Dedifferentiated amniotic fluid mesenchymal stem cell (primary cell): ENCODE measurements at regions not wholly inside any gene's neighbourhood (a gene's known extent, or its start where the extent isn't known, plus 50 kb on each side); places are given as distances from the start of the nearest gene placed in this dataset.

Experiments
- DNase-seq: peaks from one replicate; pipeline ENCODE4 v3.0.0-alpha.2; 2016; ENCODE audit errors: extremely low spot score

DNA sequence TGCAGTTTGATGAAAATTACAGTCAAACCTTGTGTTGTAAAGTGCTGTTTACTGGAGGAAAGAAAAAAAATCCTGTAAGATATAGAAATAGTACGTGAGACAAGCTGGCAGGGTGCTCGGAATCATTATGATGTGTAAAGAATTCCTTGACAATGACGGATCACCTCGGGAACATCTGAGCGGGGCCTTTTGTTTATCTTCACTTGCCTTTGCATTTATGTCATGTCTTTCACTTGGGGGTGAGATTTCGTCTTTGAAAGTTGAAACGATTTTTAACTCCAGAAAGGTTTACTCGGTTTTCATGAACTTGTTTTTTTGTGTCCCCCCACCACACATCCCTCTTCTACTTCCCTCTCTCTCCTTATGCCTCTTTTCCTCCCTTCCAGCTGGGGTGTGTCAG is 128.3 kb upstream of the VEPH1 start:
- no peak for DNase-seq

DNA sequence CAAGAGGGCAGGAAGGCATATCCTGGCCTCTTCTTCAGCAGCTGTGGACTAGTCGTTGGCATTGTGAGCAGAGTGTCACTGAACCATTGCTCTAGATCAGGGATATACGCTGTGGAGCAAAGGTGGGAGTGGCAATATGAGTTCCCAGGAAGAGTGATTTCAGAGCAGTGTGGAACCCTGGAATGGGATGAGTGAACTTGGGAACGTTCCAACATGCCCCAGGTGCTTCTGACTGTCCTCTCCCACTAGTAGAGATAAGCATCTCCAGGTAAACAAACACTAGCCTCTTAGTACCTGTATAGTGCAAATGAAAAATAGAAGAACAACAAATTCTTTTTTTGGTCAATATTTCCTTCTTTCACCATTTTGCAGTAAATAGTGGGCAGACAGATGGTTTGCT is 123.6 kb upstream of the VEPH1 start:
- no peak for DNase-seq

DNA sequence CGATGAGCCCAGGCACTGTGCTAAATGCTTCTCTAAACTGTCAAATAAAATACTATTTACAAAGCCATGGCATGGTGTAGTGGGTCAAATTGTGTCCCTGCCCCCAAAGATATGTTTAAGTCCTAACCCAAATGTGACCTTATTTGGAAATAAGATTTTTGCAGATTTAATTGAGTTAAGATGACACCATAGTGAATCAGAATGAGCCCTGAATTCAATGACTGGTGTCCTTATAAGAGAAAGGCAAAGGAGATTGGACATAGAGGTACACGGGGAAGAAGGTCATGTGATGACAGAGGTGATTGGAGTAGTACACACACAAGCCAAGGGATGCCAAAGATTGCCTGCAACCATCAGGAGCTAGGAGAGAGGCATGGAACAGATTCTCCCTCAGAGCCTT is 121.6 kb upstream of the VEPH1 start:
- DNase-seq = no peak

DNA sequence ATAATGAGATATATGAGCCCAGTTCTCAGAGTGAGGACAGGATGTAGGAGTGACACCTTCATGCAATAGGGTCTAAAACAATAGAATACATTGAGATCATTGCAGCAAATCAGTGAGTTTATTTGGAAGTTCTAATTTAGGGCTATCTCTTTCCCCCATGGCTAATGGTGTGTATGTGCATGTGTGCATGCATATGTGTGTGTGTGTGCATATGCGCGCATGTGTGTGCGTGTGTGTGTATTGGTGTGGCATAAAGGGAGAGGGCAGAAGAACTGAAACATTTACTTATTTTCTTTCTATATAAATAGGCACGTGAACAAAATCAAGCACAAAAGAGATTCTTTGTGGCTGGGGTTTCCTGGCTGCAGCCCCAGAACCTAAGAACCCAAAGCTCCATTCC is 115.7 kb upstream of the VEPH1 start:
- no peak for DNase-seq

DNA sequence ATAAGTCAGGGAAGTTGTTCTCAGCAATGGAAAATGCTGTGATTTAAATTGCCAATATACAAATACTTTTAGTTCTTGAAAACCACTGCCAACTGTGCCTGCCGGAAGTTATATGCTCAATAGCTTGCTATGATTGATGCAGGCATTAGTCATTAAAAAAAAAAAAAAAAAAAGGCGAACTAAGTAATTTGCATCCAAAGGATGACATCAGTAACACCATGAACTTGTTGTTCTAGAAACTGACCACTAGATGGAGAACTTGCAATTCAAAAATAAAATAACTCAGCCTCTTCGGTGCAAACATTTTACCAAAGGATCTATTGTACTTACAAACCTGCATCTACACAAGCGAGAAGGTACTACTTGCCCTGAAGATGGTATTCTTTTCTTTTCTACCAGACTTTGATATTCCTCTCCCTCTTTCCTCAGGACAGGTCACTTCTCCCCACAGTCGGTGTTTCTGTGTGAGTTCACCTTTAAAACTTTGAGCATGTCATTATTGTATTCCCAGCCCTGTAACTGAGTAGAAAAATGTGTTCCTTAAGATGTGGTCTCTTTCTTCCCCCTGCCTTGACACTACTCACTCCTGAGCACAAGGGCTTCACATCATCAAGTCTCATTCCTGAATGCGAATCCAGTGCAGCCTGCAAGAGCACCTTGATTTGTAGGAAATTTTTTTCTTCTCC is 115.0 kb upstream of the VEPH1 start:
- DNase-seq = peak; percentile 86

DNA sequence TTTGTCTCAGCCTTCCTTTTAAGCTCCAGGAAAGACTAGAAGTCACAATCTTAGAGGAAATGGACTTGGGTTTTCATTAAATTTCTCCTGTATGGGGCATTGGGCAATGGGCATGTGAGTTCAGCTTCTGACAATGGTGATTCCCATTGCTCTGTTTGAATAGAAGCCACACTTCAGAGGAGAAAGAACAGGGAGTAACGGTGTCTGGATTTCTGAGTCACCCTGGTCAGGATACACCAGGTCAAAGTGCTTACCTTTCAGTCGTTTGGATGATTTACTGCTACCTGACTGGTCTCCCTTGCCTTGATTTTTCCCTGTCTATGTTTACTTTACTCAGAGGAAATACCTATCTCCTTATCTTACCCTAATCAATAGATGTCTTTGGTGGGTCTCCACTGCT is 111.7 kb upstream of the VEPH1 start:
- DNase-seq = no peak

DNA sequence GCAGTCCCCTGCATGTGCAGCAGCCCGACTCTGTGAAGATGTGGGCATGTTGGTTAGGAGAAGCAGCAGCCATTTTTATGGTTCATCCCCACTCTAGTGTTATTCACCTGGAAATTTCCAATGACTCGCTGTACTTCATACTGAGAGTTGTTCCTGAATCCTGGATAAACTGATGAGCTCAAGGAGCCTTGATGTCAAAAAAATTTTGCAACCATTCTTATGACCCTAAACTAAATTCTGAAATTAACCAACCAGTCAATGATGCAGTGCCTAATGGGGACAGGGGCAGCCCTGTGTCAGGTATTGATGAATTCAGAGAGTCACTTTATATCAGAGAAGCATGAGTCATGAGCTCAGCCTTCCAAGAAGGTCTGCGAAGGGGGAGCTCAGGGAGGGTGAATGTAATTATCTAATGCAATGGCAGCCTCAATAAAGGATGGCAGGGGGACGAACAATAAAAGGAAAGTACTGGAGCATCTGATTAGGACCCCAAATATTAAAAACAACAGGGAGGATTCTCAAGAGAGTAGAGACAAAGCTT is 108.4 kb upstream of the VEPH1 start:
- DNase-seq = no peak

DNA sequence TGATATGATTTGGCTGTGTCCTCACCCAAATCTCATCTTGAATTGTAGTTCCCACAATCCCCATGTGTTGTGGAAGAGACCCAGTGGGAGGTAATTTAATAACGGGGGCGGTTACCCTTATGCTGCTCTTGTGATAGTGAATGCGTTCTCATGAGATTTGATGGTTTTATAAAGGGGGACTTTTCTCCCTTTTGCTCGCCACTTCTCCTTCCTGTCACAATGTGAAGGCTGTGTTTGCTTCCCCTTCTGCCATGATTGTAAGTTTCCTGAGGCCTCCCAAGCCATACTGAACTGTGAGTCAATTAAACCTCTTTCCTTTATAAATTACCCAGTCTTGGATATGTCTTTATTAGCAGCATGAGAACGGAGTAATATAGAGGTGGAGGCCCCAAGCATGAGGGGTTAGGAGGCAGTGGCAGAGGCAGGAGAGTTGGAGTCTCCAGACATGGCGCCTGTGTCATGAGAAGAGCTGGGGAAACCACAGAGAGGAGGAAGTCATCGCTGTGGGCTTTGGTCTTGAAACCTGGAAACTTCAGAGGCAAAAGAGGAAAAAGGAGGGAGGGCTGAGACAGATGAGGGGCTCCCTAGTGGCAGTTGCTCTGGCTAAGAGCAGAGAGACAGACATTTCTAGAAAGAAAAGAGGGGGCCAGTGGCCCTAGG is 107.8 kb upstream of the VEPH1 start:
- no peak for DNase-seq

DNA sequence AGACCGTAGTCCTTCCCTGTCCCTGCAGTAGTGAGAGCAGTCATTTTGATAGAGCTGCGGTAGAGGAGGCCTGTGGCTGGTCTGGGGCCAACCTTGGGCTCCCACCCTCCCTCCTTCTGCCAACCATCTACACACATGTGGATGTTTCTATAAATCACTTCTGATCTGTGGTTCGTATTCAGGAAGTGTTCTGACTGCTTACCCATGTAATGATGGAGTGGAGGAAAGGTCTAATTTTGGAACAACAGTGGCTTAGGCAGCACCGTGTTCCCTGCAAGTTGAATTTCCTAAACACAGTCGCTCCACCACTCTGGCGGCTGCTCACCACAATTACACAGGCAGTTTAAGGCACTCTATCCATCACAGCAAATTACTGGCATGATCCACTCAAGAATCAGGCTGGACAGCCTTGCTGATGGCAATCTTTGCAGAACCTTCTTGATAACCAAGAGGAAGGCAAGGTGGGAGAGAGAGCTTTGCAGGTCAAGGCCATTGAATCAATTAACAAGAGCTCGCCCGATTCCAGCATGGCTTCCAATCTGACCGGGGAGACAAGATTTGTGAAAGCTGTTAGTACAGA is 104.7 kb upstream of the VEPH1 start:
- DNase-seq = no peak

DNA sequence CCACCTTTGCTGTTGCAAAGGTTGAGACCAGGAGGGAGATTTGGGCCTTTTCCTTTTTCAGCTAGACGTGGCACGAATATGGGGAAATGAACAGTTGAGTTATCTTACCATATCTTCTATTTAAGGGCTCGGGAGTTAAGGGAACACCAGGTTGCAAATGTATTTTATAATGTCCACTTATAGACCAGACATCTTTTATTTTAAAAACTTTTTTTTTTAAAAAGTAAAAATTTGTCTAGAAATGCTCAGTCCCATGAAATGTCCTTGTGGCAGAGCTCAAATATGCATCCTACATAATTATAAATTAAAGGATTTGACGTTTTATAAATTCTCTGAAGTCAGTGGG is 103.6 kb upstream of the VEPH1 start:
- no peak for DNase-seq

DNA sequence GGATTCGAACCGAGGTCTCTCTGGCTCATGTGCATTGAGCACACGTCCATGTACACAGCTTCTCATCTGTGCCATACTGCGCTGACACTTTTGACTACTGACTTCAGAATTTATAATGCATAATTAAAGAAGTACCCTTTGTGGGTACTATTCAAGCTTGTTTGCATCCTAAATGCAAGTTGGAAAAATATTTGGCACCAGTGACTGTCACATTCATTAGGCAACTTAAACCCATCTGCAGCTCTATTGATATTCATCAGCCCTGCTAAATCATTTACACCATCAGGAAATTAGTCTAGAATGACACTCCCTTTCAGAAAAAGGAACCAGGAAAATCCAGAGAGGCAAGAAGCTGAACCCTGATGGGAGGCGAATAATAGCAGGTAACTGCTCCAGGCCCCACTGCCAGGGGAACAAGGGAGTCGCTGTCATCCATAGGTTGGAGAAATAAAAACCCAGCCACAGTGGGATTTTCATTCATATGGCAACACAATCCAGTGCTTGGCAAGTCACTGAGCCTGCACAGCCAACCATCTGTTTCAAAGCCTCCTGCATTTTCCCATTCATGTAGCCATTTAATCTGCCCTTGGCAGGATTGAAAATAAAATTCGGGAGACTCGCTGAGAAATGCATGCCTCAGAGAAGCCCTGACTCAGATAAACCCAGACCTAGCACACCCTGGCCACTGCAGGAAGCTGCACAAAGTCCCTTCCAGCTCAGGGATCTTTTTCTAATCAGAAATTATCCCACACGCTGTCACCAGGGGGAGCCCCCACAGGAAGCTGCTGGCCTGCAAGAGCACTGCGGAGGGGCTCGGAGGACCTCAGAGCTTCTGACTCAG is 103.0 kb upstream of the VEPH1 start:
- DNase-seq = peak; percentile 71

DNA sequence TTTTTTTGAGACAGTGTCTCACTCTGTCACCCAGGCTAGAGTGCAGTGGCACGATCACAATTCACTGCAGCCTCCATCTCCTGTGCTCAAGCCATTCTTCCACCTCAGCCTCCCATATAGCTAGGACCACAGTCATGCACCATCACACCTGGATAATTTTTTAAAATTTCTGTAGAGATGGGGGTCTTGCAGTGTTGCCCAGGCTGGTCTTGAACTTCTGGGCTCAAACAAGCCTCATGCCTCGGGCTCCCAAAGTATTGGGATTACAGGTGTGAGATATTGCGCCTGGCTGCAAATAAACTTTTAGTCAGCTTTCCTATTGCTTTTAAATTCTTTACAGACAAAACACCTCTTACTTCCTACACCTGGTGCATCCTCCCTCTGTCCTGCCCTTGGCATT is 102.1 kb upstream of the VEPH1 start:
- DNase-seq = no peak

DNA sequence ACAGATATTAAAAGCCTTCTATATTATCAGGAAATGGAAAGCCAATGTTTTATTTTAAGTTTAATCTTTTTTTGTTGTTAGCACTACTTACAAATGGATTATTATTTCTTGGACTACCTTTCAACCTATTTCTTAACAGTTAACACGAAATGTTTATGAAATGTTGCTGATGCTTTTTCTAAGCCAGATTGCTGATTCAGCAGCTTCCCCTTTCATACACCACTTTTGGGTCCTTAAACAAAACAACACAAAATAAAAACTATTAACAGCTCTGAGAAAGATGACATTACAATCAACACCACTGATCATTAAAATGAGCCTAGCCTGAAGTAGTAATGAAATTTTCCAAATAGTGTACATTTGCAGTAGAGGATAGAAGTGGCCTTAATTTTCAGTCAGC is 99.2 kb upstream of the VEPH1 start:
- no peak for DNase-seq

DNA sequence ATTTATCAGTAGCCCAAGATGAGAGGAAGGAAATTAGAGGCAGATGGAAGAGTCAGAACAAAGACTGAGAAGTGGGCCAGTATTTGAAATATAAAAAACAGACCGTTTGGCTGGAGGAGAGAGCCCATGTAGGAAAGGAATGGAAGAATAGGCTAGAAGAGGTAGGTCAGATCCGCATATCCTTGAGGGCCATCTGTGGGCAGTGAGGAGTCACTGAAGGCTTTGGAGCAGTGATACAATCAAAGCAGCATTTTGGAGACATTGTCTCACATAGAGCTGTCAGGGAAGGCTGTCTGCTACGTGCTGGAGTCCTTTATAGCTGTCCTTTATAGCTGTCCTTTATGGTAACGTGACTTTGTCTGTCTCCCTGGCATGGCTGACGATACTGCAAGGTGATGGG is 92.0 kb upstream of the VEPH1 start:
- DNase-seq = no peak

DNA sequence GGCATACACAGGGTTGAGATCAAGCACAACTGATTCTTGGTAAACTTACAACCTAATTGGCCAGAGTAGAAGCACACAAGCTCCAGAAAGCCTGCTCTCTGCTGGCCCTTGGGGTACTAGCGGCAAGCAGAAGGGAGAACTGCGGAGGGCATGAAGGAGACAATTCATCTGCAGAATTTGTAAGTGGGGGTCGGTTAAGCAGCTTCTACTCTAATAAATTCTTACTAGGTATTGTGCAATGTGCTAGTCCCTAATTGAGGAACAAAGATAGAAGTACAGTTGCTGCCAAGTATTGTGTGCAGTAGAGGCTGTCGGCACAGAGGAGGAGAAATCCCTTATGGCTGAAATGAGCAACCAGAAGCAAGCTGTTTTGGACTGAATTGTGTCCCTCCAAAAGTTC is 91.2 kb upstream of the VEPH1 start:
- DNase-seq = no peak

DNA sequence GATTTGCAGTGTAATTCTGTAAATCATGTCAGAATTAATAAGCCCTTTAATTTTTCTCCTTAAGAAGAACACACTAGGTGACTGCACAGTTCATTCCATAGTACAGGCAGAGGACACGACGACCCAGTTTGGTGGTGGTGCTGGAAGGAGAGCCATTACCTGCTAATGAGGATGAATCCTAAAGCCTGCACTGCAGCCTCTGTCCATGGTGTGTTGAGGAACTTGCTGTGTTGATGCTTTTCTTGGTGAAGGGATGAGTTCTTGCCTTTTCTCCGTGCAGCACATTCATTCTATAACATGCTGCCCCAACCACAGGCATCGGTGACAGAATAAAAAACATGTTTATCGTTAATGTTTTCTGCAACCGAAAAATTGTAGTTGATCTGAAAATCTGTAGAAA is 89.6 kb upstream of the VEPH1 start:
- DNase-seq = no peak

DNA sequence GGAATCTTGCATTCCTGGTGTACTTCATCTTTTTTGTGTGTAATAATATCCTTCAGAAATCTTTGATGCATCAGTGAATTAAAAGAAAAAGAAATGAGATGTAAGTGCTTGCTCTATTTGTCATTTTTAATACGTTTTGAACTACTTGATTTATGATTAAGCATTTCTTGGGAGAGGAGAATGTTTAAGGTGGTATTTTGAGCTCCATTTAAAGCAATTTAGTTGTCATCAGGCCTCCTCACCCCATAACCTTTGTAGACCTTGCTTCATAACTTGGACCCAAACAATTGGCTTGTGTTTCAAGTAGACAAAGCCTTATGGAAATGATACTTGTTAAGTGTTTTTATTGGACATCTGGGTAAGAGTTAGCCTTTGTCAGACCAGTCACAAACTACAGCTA is 87.1 kb upstream of the VEPH1 start:
- DNase-seq = no peak

DNA sequence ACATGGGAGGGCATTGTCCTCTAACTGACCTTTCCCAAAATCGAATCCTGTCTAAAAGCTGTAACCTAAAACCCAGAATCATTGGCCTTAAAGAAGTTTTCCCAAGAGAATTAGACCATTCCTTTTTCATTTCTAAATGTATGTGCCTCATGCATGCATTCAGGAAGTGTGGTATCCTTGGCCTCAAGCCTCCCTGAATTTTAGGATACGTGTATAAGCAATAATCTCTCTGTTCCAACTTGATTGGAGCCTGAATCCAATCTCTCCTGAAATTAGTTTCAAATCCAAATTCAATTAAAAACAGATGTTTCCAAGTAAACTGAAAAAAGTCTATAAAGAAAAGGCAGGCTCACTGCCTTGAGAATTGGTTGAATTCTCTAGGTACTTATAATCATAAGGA is 86.0 kb upstream of the VEPH1 start:
- peak; percentile 23 for DNase-seq

DNA sequence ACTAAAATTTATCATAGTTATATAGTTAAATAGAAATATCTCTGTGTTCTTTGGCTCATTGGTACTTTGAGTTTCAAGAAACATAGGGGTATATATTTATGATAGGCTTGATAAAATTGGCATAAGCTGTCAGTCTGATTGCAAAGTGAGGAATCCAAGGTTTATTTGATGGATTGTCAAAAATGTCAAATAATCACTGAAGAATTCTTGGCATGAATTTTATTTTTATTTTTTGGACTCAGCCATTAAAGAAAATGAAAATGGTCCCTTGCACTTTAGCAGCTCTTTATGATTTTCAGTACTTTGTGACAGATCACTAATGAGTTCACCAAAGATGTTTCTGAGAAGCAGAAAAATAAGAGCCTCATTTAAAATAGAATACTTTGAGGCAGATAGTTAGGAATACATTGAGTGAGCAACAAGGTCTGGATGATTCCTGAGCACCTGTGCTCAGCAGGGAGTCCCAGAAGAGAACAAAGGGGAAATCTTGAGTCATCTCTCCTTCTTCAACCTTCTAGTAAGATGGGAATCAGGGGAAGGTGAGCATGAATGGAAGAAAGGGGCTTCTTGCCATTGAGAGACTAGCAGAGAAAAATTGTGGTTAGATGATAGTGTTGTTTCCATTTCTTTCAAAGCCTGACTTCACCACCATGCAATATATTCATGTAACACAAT is 85.3 kb upstream of the VEPH1 start:
- DNase-seq = no peak

DNA sequence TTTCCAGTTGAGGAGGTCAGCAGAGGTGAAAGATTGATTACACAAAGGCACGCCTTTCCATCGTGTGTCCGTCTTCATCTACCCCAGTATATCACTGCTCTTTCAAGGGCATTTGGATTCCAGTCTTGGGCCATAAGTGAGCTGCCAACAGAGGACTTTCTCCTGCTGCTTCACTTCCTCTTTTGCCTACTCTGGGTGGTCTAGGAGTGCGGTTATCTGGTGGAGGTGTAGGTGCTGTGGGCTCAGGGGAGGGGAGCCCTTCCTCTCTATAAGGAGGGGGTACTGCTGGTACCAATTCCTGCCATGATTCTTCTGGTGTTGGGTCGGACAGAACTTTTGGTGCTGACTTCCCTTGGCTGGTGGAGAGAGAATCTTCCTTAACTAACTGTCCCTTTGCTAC is 83.1 kb upstream of the VEPH1 start:
- no peak for DNase-seq

DNA sequence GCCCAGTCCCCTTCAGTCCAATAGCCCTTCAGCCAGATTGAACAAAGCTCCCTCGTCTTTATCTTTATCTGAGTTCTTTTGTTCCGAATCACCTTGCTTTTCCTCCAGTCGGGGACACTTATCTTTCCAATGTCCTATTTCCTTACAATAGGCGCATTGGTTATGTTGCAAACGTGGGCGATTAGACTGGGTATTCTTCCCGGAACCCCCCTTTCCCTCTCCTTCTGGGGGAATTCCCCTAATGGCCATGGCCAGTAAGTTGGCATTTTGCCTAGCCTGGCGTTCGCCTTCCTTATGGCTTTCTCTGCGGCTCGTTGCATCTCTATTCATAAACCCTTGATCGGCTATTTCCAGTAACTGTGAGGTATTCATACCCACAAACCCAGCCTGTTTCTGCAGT is 82.2 kb upstream of the VEPH1 start:
- DNase-seq = no peak

DNA sequence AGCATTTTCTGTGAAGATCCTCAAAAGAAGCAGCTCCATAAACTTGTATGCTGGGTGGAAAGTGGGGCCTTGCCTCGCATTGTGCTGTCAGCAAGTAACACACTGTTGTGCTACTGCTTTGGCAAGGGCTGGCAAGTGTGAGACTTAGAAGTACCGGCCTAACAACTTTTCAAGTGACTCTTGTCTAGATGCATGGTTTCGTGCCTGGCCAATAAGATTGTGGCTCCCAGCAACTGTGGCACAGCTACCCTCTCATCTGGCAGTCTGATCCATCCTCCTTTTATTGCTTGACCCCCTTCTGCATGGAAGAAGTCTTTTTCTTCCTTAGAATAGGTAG is 79.4 kb upstream of the VEPH1 start:
- DNase-seq = no peak
